ENCODE measurements at regions not wholly inside any gene's neighbourhood (a gene's known extent, or its start where the extent isn't known, plus 50 kb on each side); places are given as distances from the start of the nearest gene placed in this dataset.

- no peaks in the 10 kb centered on the region for H3K36me3 ChIP-seq
- no peak for DNase-seq (ENCODE audit: low spot score in 2 of 2)
- H3K4me1 ChIP-seq: no peaks in the 10 kb centered on the region
- TF ChIP-seq POLR2A (IDR thresholded peaks at IDR 0.05) (no peak), CTCF (IDR thresholded peaks at IDR 0.05) (no peak), POLR2AphosphoS5 (IDR thresholded peaks at IDR 0.05) (no peak)
- H3K27ac ChIP-seq: no peak overlapping the region
- no peak overlapping the region for H3K4me3 ChIP-seq
- H3K27me3 ChIP-seq: no peaks in the 10 kb centered on the region
- H3K9me3 ChIP-seq: peaks cover 15 to 41% of the 10 kb centered on the region in 2 donors
- intact Hi-C loops (cut with DNase I; ENCODE audit: low total_unique reads): no loop called here
Observed at GRCh38 chr9:78521680-78522079, 224.8 kb downstream of the PSAT1 start.

DNA sequence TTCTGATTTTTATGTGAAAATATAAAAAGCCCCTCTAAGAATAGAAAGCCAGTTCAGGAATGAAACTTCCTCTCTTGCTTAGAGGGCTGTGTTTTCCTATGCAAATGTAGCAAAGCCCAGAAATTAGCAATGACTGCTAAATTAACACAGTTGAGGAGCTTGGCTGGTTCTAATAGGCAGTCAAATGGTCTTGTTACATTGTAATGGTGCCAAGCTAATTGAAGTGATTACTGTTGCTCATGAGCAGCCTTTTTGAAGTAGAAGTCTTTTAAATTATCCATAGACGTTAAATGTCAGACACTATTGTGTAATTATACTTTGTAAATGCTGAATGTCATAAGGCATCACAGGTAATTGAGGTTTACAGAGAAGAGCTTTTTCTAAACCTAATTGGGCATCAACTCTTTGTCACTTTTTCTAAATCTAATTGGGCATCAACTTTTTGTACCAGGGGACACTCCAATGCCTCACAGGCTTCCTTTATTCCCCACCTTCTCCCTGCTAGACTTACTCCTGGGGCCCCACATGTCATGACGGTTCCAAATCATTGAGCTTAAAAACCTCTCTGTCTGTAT lies 229.1 kb downstream of the PSAT1 start:
- Histone ChIP-seq H3K4me3 (no peak overlapping the region), H3K4me1 (no peaks in the 10 kb centered on the region), H3K27ac (no peak overlapping the region), H3K9me3 (peaks cover 3 to 10% of the 10 kb centered on the region in 2 donors), H3K27me3 (no peaks in the 10 kb centered on the region), H3K36me3 (no peaks in the 10 kb centered on the region)
- intact Hi-C loops (cut with DNase I; ENCODE audit: low total_unique reads): no loop called here
- TF ChIP-seq CTCF (IDR thresholded peaks at IDR 0.05) (no peak), POLR2A (IDR thresholded peaks at IDR 0.05) (no peak), POLR2AphosphoS5 (IDR thresholded peaks at IDR 0.05) (no peak)
- no peak for DNase-seq (ENCODE audit: low spot score in 2 of 2)

- H3K4me1 ChIP-seq: no peaks in the 10 kb centered on the region
- no peak for DNase-seq (ENCODE audit: low spot score in 2 of 2)
- H3K36me3 ChIP-seq: no peaks in the 10 kb centered on the region
- TF ChIP-seq CTCF (IDR thresholded peaks at IDR 0.05) (no peak), POLR2AphosphoS5 (IDR thresholded peaks at IDR 0.05) (no peak), POLR2A (IDR thresholded peaks at IDR 0.05) (no peak)
- intact Hi-C loops (cut with DNase I; ENCODE audit: low total_unique reads): no loop called here
- H3K27ac ChIP-seq: no peak overlapping the region
- H3K27me3 ChIP-seq: no peaks in the 10 kb centered on the region
- H3K9me3 ChIP-seq: no peaks in the 10 kb centered on the region
- no peak overlapping the region for H3K4me3 ChIP-seq
Observed at GRCh38 chr9:78533500-78533899, 236.6 kb downstream of the PSAT1 start.

DNA sequence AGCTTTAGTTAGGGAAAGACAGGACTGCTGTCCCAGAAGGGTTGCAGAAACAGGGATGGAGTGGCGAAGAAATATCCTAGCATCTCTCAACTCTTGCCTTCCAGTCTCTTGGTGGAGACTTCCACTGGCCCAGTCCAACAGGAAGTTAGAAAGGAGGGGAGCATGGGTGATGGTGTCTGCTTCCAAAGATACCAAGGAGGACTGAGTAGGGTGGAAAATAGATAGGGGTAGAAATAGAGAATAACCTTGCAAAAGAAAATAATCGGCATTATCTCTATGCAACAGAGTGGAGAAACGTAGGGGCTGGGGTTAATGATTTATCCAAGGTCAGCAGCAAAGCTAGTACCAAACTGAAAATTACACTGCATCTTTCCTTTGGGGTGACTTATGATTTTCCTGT lies 242.3 kb downstream of the PSAT1 start:
- no peaks in the 10 kb centered on the region for H3K36me3 ChIP-seq
- intact Hi-C loops (cut with DNase I; ENCODE audit: low total_unique reads): no loop called here

GRCh38 chr9:78539904-78540303 lies 243.0 kb downstream of the PSAT1 start:
- intact Hi-C loops (cut with DNase I; ENCODE audit: low total_unique reads): no loop called here
- no peak overlapping the region for H3K4me3 ChIP-seq
- no peak overlapping the region for H3K27ac ChIP-seq
- H3K9me3 ChIP-seq: no peaks in the 10 kb centered on the region
- no peaks in the 10 kb centered on the region for H3K36me3 ChIP-seq
- TF ChIP-seq POLR2AphosphoS5 (IDR thresholded peaks at IDR 0.05) (no peak), POLR2A (IDR thresholded peaks at IDR 0.05) (no peak), CTCF (IDR thresholded peaks at IDR 0.05) (no peak)
- DNase-seq (ENCODE audit: low spot score in 2 of 2): no peak
- H3K27me3 ChIP-seq: no peaks in the 10 kb centered on the region
- no peaks in the 10 kb centered on the region for H3K4me1 ChIP-seq

More for the DNA sequence above, 242.3 kb downstream of the PSAT1 start:
- Histone ChIP-seq H3K27me3 (no peaks in the 10 kb centered on the region), H3K9me3 (no peaks in the 10 kb centered on the region), H3K27ac (no peak overlapping the region), H3K4me1 (no peaks in the 10 kb centered on the region), H3K4me3 (no peak overlapping the region)
- no peak for DNase-seq (ENCODE audit: low spot score in 2 of 2)
- TF ChIP-seq CTCF (IDR thresholded peaks at IDR 0.05) (no peak), POLR2A (IDR thresholded peaks at IDR 0.05) (no peak), POLR2AphosphoS5 (IDR thresholded peaks at IDR 0.05) (no peak)

Measured in breast epithelium (tissue), 4 donors.